NB4 (cell line): ENCODE measurements at regions not wholly inside any gene's neighbourhood (a gene's known extent, or its start where the extent isn't known, plus 50 kb on each side); places are given as distances from the start of the nearest gene placed in this dataset.
"Not testable (repeated sequence)": the region's sequence is repeated elsewhere in the genome, so short reads cannot be mapped to it uniquely, and the experiment has no call there.

Experiments
- DNase-seq: peaks from one replicate; pipeline ENCODE4 v3.0.0; 2010; ENCODE audit warnings: low read depth
- H3K4me3 ChIP-seq: one replicate; pipeline ENCODE4 v1.5.1; 2011; ENCODE audit warnings: mild to moderate bottlenecking, low read depth, low read length, moderate library complexity
- MYC ChIP-seq: IDR thresholded peaks from 2 replicates; pipeline ENCODE4 v1.6.1; 2011; ENCODE audit warnings: low read depth, low read length
- POLR2A ChIP-seq: IDR thresholded peaks from 2 replicates; pipeline ENCODE4 v1.6.1; 2011; ENCODE audit warnings: mild to moderate bottlenecking; ENCODE audit not compliant: insufficient read length; ENCODE audit errors: extremely low read depth
- TF ChIP-seq, protein P1 (sequence below): IDR thresholded peaks from 2 replicates; pipeline ENCODE4 v1.6.1; 2011; ENCODE audit warnings: low read depth, low read length
- TF ChIP-seq, protein P2 (sequence below): IDR thresholded peaks from one replicate; pipeline ENCODE4 v1.5.1; 2012; ENCODE audit warnings: low read depth, low read length

GRCh38 chr1:60914982-60915381 is 167.4 kb upstream of the NFIA start:
- TF ChIP-seq, protein P1, sequence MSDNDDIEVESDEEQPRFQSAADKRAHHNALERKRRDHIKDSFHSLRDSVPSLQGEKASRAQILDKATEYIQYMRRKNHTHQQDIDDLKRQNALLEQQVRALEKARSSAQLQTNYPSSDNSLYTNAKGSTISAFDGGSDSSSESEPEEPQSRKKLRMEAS = no peak
- TF ChIP-seq, protein P2, sequence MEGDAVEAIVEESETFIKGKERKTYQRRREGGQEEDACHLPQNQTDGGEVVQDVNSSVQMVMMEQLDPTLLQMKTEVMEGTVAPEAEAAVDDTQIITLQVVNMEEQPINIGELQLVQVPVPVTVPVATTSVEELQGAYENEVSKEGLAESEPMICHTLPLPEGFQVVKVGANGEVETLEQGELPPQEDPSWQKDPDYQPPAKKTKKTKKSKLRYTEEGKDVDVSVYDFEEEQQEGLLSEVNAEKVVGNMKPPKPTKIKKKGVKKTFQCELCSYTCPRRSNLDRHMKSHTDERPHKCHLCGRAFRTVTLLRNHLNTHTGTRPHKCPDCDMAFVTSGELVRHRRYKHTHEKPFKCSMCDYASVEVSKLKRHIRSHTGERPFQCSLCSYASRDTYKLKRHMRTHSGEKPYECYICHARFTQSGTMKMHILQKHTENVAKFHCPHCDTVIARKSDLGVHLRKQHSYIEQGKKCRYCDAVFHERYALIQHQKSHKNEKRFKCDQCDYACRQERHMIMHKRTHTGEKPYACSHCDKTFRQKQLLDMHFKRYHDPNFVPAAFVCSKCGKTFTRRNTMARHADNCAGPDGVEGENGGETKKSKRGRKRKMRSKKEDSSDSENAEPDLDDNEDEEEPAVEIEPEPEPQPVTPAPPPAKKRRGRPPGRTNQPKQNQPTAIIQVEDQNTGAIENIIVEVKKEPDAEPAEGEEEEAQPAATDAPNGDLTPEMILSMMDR = no peak
- TF ChIP-seq POLR2A (no peak), MYC (no peak)
- H3K4me3 ChIP-seq = no peak overlapping the region
- DNase-seq = no peak

GRCh38 chr1:60913708-60914107 is 168.7 kb upstream of the NFIA start:
- not testable (repeated sequence) for DNase-seq, H3K4me3 ChIP-seq

- no peak for DNase-seq
- TF ChIP-seq, protein P2 = no peak
Observed at GRCh38 chr1:60913039-60913438, 169.3 kb upstream of the NFIA start.

DNA sequence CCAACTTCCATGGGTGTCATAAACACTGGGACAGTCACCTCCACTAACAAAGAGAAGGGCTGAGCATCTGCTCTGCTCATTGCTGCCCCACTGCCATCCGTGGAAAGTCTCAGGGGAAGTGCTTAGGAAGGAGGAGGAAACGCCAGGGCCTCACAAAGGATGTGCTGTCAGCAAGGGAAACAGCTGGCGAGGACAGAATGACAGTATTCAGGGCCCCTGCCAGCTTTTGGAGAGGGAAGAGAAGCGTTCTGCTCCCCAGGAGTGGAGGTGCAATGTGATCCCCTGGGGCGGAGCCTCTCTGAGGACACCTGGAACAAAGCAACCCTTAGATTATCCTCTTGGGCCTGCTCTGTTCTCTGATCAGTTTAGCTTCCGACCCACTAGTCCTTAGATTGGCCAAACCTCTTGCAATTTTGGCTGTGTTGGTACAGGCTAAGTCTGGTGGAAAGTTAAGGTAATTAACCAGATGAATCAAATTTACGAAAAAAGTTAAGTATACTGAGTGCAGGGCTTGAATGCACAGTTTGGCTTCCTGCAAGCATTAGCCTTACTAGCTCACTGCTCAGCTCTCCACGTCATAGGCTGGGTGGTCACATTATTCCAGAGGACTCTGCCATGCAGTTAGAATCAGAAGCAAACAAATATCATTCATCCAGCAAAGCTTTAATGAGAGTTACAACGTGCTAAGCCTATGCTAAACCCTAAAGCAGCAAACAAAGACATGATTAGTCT is 170.2 kb upstream of the NFIA start:
- no peak for TF ChIP-seq POLR2A
- TF ChIP-seq, protein P1 = no peak
- TF ChIP-seq MYC = no peak
- TF ChIP-seq, protein P2 = no peak
- no peak for DNase-seq
- H3K4me3 ChIP-seq = no peak overlapping the region

More at GRCh38 chr1:60913039-60913438, 169.3 kb upstream of the NFIA start:
- H3K4me3 ChIP-seq = no peak overlapping the region

- TF ChIP-seq MYC = no peak
- TF ChIP-seq, protein P1 = no peak
- TF ChIP-seq, protein P2 = no peak
- TF ChIP-seq POLR2A = no peak
- DNase-seq = no peak
- H3K4me3 ChIP-seq = no peak overlapping the region
Observed at GRCh38 chr1:60908159-60908558, 174.2 kb upstream of the NFIA start.

- no peak overlapping the region for H3K4me3 ChIP-seq
- TF ChIP-seq MYC (no peak), POLR2A (no peak)
- TF ChIP-seq, protein P1 = no peak
- TF ChIP-seq, protein P2 = no peak
- no peak for DNase-seq
Observed at GRCh38 chr1:60906526-60906925, 175.8 kb upstream of the NFIA start.
